A673 (cell line): ENCODE measurements at regions not wholly inside any gene's neighbourhood (a gene's known extent, or its start where the extent isn't known, plus 50 kb on each side); places are given as distances from the start of the nearest gene placed in this dataset.

Experiments used
- CTCF ChIP-seq: fragments of 300-800, 200-600 bp; sonication (generic); conservative IDR thresholded peaks from 2 replicates; pipeline ENCODE4 v1.5.1; 2017; ENCODE audit warnings: low read depth, mild to moderate bottlenecking, antibody characterized with exemption, low read length, moderate library complexity, mixed read lengths
- EZH2 ChIP-seq: fragments of 200-600 bp; sonication (generic); IDR thresholded peaks from 2 replicates; pipeline ENCODE4 v1.6.1; 2017; ENCODE audit warnings: borderline replicate concordance, low read depth, mild to moderate bottlenecking, mixed read lengths, antibody characterized with exemption, low read length; ENCODE audit not compliant: poor library complexity, severe bottlenecking

- TF ChIP-seq EZH2, result no peak
- no peak for TF ChIP-seq CTCF
Observed at GRCh38 chr3:124131158-124131557, 139.2 kb upstream of the ROPN1 start.
